Pancreas (tissue), 10 donors: ENCODE measurements at regions not wholly inside any gene's neighbourhood (a gene's known extent, or its start where the extent isn't known, plus 50 kb on each side); places are given as distances from the start of the nearest gene placed in this dataset.
"Not testable (repeated sequence)": the region's sequence is repeated elsewhere in the genome, so short reads cannot be mapped to it uniquely, and the experiment has no call there.

Experiments used
- ATAC-seq, 4 donors: fragments of 200-7000 bp; cut with Tn5 transposase; one replicate each; pipeline versions ENCODE4 v1.8.0 to v1.9.1; 2020; ENCODE audit warnings: mild to moderate bottlenecking in 4 of 4, moderate library complexity in 4 of 4
- DNase-seq, 6 donors: peaks; one replicate each; pipeline ENCODE4 v3.0.0-alpha.2; 2020
- FAIRE-seq: peaks from 2 replicates; lab custom pipeline; 2012; peaks lifted over from hg19 to GRCh38; lab: Jason Lieb, UNC
- H3K27ac ChIP-seq, 4 donors: fragments of 200-600 bp; sonication (generic); 1 replicate in 3 of 4; 2 replicates in 1 of 4; pipeline versions ENCODE4 v1.5.0 to v1.8.0; 2020
- H3K27me3 ChIP-seq, 4 donors: fragments of 200-600 bp; one replicate each; pipeline ENCODE4 v1.8.0; 2021
- H3K36me3 ChIP-seq, 3 donors: fragments of 200-600 bp; sonication (generic) in 1 of 3; one replicate each; pipeline versions ENCODE4 v1.5.0 to v1.8.0; 2020 to 2021
- H3K4me1 ChIP-seq, 3 donors: fragments of 200-600 bp; one replicate each; pipeline ENCODE4 v1.8.0; 2021
- H3K4me3 ChIP-seq, 4 donors: fragments of 200-600 bp; sonication (generic) in 2 of 4; one replicate each; pipeline versions ENCODE4 v1.5.0 to v1.8.0; 2020 to 2021
- H3K9me3 ChIP-seq, 4 donors: fragments of 200-600 bp; one replicate each; pipeline ENCODE4 v1.8.0; 2021
- WGBS, 2 donors: extraction: QIAGEN DNeasy Blood & Tissue Kit; methylation state at CpG; one replicate each; pipeline ENCODE4 v1.1.7; 2013; 5-methylcytosine and 5-hydroxymethylcytosine counted together
- intact Hi-C, 3 donors: fragments of 100-400 bp; cut with DNase I; formaldehyde crosslinking; loops; one replicate each; pipeline versions ENCODE4 v1.11.1 to v1.14.2; 2022
- donor health status: healthy with polysubstance abuse.
- donor health status: DM: no; HTN: no; CAD: no; lungs with moderate emphysema.
- donor health status: DM: no; HTN: no; CAD: no.
- donor health status: control.
- donor health status: control.
- donor health status: Bipolar disorder and iron deficiency.
- donor health status: DM: yes; HTN: yes; CAD: no.
- donor health status: DM: no; HTN: no; CAD: no.
- donor health status: DM: no; HTN: no; CAD: no.
- donor health status: DM: yes; HTN: yes; CAD: no.

- H3K27me3 ChIP-seq, H3K4me1 ChIP-seq, H3K9me3 ChIP-seq, H3K36me3 ChIP-seq, H3K27ac ChIP-seq, H3K4me3 ChIP-seq, intact Hi-C loops, FAIRE-seq: not testable (repeated sequence)
- DNase-seq, result peak in 3 of 6 donors; percentile 9 to 40 (median 22)
- whole genome bisulfite sequencing, 2 donors, result 6 to 38% methylated on average over 1 of the region's 2 CpGs
- peak in 2 of 4 donors; percentile 61 for ATAC-seq
These were observed 150.6 kb upstream of the ANKRD20A1 start for GRCh38 chr9:67708109-67708508.

DNA sequence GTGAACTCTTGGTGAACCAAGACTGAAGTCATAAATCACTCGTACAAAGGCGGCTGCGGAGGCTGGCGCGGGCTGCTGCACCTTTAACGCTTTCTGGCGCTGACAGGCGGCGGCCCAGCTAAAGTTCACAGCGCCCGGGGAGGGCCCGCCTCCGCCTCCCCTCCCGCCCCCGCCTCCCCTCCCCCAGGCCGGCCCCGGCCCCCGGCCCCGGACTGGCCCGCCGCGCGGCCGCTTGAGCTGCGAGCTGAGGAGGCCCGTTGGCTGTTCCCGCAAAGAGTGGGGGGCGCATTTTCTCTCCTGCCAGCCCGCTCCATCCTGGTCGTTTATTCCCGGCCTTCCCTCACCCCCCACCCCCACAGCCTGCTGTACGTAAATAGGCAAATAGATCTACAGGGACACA is 147.3 kb upstream of the ANKRD20A1 start:
- FAIRE-seq, H3K36me3 ChIP-seq, H3K9me3 ChIP-seq, H3K4me1 ChIP-seq, intact Hi-C loops, H3K27ac ChIP-seq, H3K27me3 ChIP-seq, H3K4me3 ChIP-seq: not testable (repeated sequence)
- ATAC-seq (peak; percentile 32 to 74 (median 54)), DNase-seq (peak in 4 of 6 donors; percentile 11 to 57 (median 14))
- WGBS, 2 donors, result 0 to 4% methylated on average over 9 to 13 of the region's 32 CpGs

DNA sequence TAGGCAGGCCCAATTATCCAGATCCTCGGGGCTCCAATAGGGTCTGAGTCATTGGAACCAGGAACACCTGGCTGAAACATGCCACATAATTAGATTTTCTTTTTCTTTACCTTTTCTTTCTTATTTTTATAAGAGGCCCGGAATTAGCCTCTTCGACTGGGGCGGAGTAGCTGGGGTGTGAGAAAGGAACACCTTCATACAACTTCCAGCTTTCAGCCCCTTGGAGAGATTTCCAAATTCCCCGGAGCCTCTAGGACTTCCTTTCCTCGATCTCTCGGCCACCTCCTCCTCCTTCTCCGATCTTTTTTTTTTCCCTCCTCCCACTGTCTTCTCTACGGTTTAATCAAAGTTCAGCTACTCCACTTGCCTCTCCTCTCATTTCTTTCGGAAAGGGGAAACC is 146.8 kb upstream of the ANKRD20A1 start:
- intact Hi-C loops, FAIRE-seq, H3K36me3 ChIP-seq, H3K27ac ChIP-seq, ATAC-seq, H3K4me3 ChIP-seq, H3K4me1 ChIP-seq, H3K9me3 ChIP-seq, H3K27me3 ChIP-seq: not testable (repeated sequence)
- DNase-seq, result peak in 5 of 6 donors; percentile 0 to 18 (median 11)
- 80 to 81% methylated on average over 5 to 8 of the region's 10 CpGs for WGBS, 2 donors

DNA sequence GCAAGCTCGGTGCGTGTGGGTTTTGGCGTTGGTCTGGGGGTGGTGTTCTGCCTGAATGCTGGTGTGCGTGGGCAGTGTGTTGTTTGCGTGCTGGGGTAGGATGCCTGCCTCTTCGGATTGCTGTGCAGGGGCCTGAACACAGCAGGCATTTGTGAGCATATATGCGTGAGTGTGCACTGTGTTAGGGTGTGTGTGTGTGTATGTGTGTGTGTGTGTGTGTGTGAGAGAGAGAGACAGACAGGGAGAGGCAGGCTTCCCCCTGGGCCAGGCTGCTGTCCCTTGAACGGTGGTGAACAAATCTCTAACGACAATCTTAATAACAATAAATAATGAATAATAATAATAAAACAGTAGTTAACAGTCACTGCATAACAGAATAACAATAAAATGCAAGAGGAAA is 145.8 kb upstream of the ANKRD20A1 start:
- H3K4me3 ChIP-seq, ATAC-seq, H3K4me1 ChIP-seq, DNase-seq, H3K27me3 ChIP-seq, FAIRE-seq, H3K27ac ChIP-seq, H3K36me3 ChIP-seq, H3K9me3 ChIP-seq, intact Hi-C loops: not testable (repeated sequence)
- WGBS, 2 donors, result 53 to 54% methylated on average over 3 of the region's 9 CpGs

- H3K4me3 ChIP-seq, ATAC-seq, H3K9me3 ChIP-seq, intact Hi-C loops, H3K4me1 ChIP-seq, H3K27ac ChIP-seq, H3K27me3 ChIP-seq, FAIRE-seq, H3K36me3 ChIP-seq: not testable (repeated sequence)
- DNase-seq, result peak in 5 of 6 donors; percentile 26 to 50 (median 44)
- WGBS, 2 donors, result 40 to 41% methylated on average over 9 to 10 of the region's 28 CpGs
These were observed 140.8 kb upstream of the ANKRD20A1 start for GRCh38 chr9:67717830-67718388.

DNA sequence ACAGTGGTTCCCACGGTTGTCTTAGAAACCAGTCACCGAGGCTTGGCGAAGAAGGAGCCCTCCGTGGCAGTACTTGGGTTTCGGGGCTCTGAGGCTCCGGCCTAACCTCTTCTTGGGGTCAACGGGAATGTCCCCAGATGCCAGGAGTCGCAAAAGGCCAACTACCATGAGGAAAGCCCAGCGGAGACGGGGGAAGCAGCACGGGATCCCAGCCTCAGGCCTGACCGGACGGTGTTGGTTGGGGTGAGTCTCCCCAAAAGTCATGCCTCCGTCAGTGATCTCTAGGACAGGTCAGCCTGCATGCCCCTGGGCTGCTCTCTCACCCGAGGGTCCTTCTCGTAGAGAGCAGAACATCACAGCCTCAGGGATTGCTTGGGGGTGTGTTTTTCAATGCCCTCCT is 138.2 kb upstream of the ANKRD20A1 start:
- H3K27me3 ChIP-seq, H3K36me3 ChIP-seq, FAIRE-seq, H3K4me1 ChIP-seq, H3K27ac ChIP-seq, intact Hi-C loops, ATAC-seq, H3K4me3 ChIP-seq, H3K9me3 ChIP-seq: not testable (repeated sequence)
- 84 to 86% methylated on average over 10 to 15 of the region's 16 CpGs for WGBS, 2 donors
- DNase-seq, result peak in 5 of 6 donors; percentile 6 to 43 (median 14)

DNA sequence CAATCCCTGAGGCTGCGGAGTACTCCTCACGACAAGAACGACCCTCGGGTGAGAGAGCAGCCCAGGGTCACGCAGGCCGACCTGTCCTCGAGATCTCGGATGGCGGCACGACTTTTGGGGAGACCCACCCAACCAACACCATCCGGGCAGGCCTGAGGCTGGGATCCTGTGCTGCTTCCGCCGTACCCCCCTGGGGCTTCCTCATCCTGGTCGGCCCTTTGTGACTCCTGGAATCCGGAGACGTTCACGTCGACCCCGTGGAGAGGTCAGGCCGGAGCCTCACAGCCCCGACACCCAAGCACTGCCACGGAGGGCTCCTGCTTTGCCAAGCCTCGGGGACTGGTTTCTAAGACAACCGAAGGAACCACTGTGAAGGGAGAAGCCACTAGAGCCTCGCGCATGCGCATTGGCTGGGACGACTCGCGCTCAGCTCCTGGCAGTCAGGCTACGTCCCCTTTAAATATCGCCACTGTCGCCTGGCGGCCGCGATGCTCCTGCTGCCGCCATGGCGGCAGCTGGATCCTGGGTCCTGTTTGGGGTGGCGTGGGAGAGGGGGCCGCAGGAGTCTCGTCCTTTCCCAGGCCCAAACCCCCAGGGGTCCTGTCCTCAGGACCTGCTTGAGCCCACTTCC is 136.2 kb upstream of the ANKRD20A1 start:
- H3K4me1 ChIP-seq, intact Hi-C loops, FAIRE-seq: not testable (repeated sequence)

GRCh38 chr9:67723185-67723584 is 135.5 kb upstream of the ANKRD20A1 start:
- FAIRE-seq, H3K36me3 ChIP-seq, H3K9me3 ChIP-seq, H3K4me1 ChIP-seq, H3K27me3 ChIP-seq, intact Hi-C loops: not testable (repeated sequence)
- ATAC-seq (peak; percentile 33 to 63 (median 46)), DNase-seq (peak; percentile 11 to 56 (median 30))
- Histone ChIP-seq H3K27ac (peak overlapping the region in 2 of 4 donors; percentile 47 to 62), H3K4me3 (peak overlapping the region in 2 of 4 donors; percentile 24 to 39)
- WGBS, 2 donors, result 0 to 3% methylated on average over 4 to 6 of the region's 15 CpGs

More for the DNA sequence above, 136.2 kb upstream of the ANKRD20A1 start:
- not testable (repeated sequence) for H3K27ac ChIP-seq, H3K27me3 ChIP-seq, DNase-seq, H3K9me3 ChIP-seq, H3K36me3 ChIP-seq, H3K4me3 ChIP-seq
- peak; percentile 83 to 91 (median 87) for ATAC-seq
- WGBS, 2 donors, result no CpG with 5 or more reads among the region's 41 CpGs

GRCh38 chr9:67724885-67725284 is 133.8 kb upstream of the ANKRD20A1 start:
- H3K27ac ChIP-seq, FAIRE-seq, H3K9me3 ChIP-seq, H3K36me3 ChIP-seq, H3K27me3 ChIP-seq, intact Hi-C loops, H3K4me1 ChIP-seq: not testable (repeated sequence)
- WGBS, 2 donors, result 0 to 7% methylated on average over 4 to 6 of the region's 11 CpGs
- ATAC-seq, result peak in 3 of 4 donors; percentile 40 to 46 (median 45)
- DNase-seq, result peak; percentile 11 to 67 (median 54)
- H3K4me3 ChIP-seq, result peak overlapping the region in 1 of 4 donors; percentile 30

GRCh38 chr9:67726213-67726988 is 132.3 kb upstream of the ANKRD20A1 start:
- FAIRE-seq, H3K27me3 ChIP-seq, H3K9me3 ChIP-seq, intact Hi-C loops, H3K4me1 ChIP-seq, H3K36me3 ChIP-seq: not testable (repeated sequence)
- WGBS, 2 donors, result 0% methylated on average over 11 to 24 of the region's 58 CpGs
- peak; percentile 45 to 68 (median 62) for ATAC-seq
- Histone ChIP-seq H3K27ac (peak overlapping the region in 1 of 4 donors; percentile 37), H3K4me3 (peak overlapping the region in 2 of 4 donors; percentile 27 to 30)
- DNase-seq, result peak in 5 of 6 donors; percentile 6 to 42 (median 19)

GRCh38 chr9:67763133-67763532 is 95.6 kb upstream of the ANKRD20A1 start:
- ATAC-seq, H3K9me3 ChIP-seq, H3K36me3 ChIP-seq, intact Hi-C loops, DNase-seq, FAIRE-seq, H3K27me3 ChIP-seq, H3K27ac ChIP-seq, H3K4me1 ChIP-seq, H3K4me3 ChIP-seq: not testable (repeated sequence)
- 61 to 67% methylated on average over 1 to 2 of the region's 4 CpGs for WGBS, 2 donors

GRCh38 chr9:67771807-67772206 is 86.9 kb upstream of the ANKRD20A1 start:
- intact Hi-C loops, ATAC-seq, H3K27ac ChIP-seq, FAIRE-seq, H3K9me3 ChIP-seq, H3K4me3 ChIP-seq, H3K36me3 ChIP-seq, H3K4me1 ChIP-seq, H3K27me3 ChIP-seq, DNase-seq: not testable (repeated sequence)
- WGBS, 2 donors, result 73 to 89% methylated on average over 2 of the region's 3 CpGs
